ENCODE measurements at regions not wholly inside any gene's neighbourhood (a gene's known extent, or its start where the extent isn't known, plus 50 kb on each side); places are given as distances from the start of the nearest gene placed in this dataset.

- Histone ChIP-seq H3K4me1 (ENCODE audit: control insufficient read depth in 5 of 5, insufficient read depth in 5 of 5, low read length in 5 of 5) (no peaks in the 10 kb centered on the region), H3K27me3 (ENCODE audit: control insufficient read depth in 3 of 3, insufficient read depth in 3 of 3, low read length in 2 of 3) (no peaks in the 10 kb centered on the region), H3K9me3 (ENCODE audit: control insufficient read depth in 4 of 4, insufficient read depth in 3 of 4, low read length in 3 of 4) (no peaks in the 10 kb centered on the region), H3K4me3 (no peak overlapping the region), H3K36me3 (ENCODE audit: control insufficient read depth in 4 of 4, insufficient read depth in 4 of 4, low read length in 4 of 4) (no peaks in the 10 kb centered on the region), H3K9ac (ENCODE audit: insufficient read depth in 1 of 2, low read length in 2 of 2) (no peak overlapping the region), H3K27ac (ENCODE audit: low read depth in 1 of 2, low read length in 1 of 2) (no peak overlapping the region)
- ATAC-seq (ENCODE audit: insufficient read depth, low FRiP score) (no peak), DNase-seq (no peak)
- 92 to 100% methylated on average over 1 of the region's 1 CpG for WGBS, 2 donors
- no peak for TF ChIP-seq CTCF (IDR thresholded peaks at IDR 0.05; ENCODE audit: control extremely low read depth, extremely low read depth)
Measured at GRCh38 chr2:160721089-160722040, 227.8 kb upstream of the RBMS1 start.

- ATAC-seq (ENCODE audit: insufficient read depth, low FRiP score) (no peak), DNase-seq (no peak)
- Histone ChIP-seq H3K27me3 (ENCODE audit: control insufficient read depth in 3 of 3, insufficient read depth in 3 of 3, low read length in 2 of 3) (no peaks in the 10 kb centered on the region), H3K4me3 (no peak overlapping the region), H3K9me3 (ENCODE audit: control insufficient read depth in 4 of 4, insufficient read depth in 3 of 4, low read length in 3 of 4) (no peaks in the 10 kb centered on the region), H3K27ac (ENCODE audit: low read depth in 1 of 2, low read length in 1 of 2) (no peak overlapping the region), H3K4me1 (ENCODE audit: control insufficient read depth in 5 of 5, insufficient read depth in 5 of 5, low read length in 5 of 5) (no peaks in the 10 kb centered on the region), H3K9ac (ENCODE audit: insufficient read depth in 1 of 2, low read length in 2 of 2) (no peak overlapping the region), H3K36me3 (ENCODE audit: control insufficient read depth in 4 of 4, insufficient read depth in 4 of 4, low read length in 4 of 4) (no peaks in the 10 kb centered on the region)
- WGBS, 2 donors: 0 to 30% methylated on average over 1 of the region's 1 CpG
- TF ChIP-seq CTCF (IDR thresholded peaks at IDR 0.05; ENCODE audit: control extremely low read depth, extremely low read depth): no peak
Measured at GRCh38 chr2:160726046-160726445, 232.4 kb upstream of the RBMS1 start.

- TF ChIP-seq CTCF (IDR thresholded peaks at IDR 0.05; ENCODE audit: control extremely low read depth, extremely low read depth): no peak
- no peak overlapping the region for H3K4me3 ChIP-seq
- WGBS, 2 donors: 83 to 86% methylated on average over 1 of the region's 1 CpG
- ATAC-seq (ENCODE audit: insufficient read depth, low FRiP score) (no peak), DNase-seq (no peak)
- H3K4me1 ChIP-seq (ENCODE audit: control insufficient read depth in 5 of 5, insufficient read depth in 5 of 5, low read length in 5 of 5): peaks cover 0 to 5% (median 0%) of the 10 kb centered on the region in 5 donors
- no peak overlapping the region for H3K27ac ChIP-seq (ENCODE audit: low read depth in 1 of 2, low read length in 1 of 2)
- no peaks in the 10 kb centered on the region for H3K9me3 ChIP-seq (ENCODE audit: control insufficient read depth in 4 of 4, insufficient read depth in 3 of 4, low read length in 3 of 4)
- H3K27me3 ChIP-seq (ENCODE audit: control insufficient read depth in 3 of 3, insufficient read depth in 3 of 3, low read length in 2 of 3): no peaks in the 10 kb centered on the region
- no peak overlapping the region for H3K9ac ChIP-seq (ENCODE audit: insufficient read depth in 1 of 2, low read length in 2 of 2)
- no peaks in the 10 kb centered on the region for H3K36me3 ChIP-seq (ENCODE audit: control insufficient read depth in 4 of 4, insufficient read depth in 4 of 4, low read length in 4 of 4)
Measured at GRCh38 chr2:160730296-160730995, 236.8 kb upstream of the RBMS1 start.
